Globus pallidus (tissue), 1 donor: ENCODE measurements at regions not wholly inside any gene's neighbourhood (a gene's known extent, or its start where the extent isn't known, plus 50 kb on each side); places are given as distances from the start of the nearest gene placed in this dataset.
"Not testable (repeated sequence)": the region's sequence is repeated elsewhere in the genome, so short reads cannot be mapped to it uniquely, and the experiment has no call there.

ENCODE experiments used
- DNase-seq: peaks from one replicate; pipeline ENCODE4 v3.0.0-alpha.2; 2015; ENCODE audit warnings: low spot score

DNA sequence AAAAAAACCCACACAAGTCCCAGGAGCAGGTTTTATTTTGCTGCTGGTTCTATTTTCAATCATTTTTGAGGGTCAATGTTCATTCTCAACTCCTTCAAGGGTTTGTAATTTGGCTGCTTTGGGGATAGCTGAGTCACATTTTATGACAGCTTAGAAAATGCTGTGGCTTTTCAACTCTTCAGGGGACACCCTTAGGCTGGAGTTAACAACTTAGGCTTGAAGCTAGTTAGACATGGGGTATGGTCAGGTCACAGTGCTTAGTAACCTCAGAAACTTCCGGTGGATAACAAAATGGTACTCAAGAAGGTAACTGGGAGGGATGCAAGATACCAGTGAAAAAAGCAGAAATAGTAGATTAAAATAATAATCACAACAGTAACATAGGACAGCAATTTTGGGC is 308.8 kb downstream of the HHIPL2 start:
- no peak for DNase-seq

DNA sequence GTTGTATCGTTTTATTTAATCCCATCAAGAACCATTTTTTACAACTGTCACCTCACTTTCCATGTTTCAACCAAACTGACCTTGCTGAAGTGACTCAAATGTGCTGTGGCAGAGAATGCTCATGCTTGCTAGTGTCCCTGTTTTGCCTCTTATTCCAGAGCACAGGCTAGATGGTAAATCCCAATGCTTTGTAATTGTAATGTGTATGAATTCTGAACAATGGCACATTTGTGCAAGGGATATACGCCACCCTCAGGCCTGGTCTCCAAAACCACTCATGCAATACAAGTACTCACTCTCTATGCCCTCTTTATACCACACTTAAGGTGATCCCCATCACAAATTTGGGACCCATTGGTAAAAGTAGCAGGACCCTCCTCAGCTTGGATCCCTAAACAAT is 313.6 kb downstream of the HHIPL2 start:
- peak; percentile 12 for DNase-seq

DNA sequence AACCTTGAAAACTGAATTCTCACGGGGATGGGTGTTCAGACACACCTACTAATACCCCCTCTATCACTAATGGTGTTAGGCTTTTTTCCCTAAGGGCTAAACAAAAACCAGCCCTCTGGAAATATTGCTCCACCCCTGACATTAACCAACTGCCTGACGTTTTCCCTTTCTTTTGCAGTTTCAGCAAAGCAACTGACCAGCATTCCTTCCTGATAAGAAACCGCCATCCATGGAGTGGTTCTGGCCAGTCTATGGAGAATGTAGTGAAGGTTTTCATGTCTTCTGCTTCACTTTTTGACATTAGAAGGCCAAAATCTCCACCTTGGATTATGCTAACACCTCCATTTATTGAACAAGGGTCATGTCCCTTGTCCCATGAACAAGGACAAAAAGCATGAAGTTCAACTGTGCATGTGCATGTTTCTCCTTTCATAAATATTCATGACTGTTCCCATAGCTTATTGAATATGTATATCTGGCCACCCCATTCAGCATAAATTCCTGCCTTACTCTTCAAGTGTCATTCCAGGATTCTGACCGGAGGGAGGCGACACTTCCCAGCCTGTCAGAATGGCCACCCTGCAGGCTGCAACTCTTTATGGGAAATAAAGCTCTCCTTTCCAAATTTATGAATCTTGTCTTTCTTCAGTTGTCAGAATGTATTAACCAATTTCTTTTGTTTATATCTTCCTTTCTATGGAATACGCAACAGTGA is 314.3 kb downstream of the HHIPL2 start:
- DNase-seq: no peak

GRCh38 chr1:222232842-222233241 is 315.1 kb downstream of the HHIPL2 start:
- DNase-seq: no peak

DNA sequence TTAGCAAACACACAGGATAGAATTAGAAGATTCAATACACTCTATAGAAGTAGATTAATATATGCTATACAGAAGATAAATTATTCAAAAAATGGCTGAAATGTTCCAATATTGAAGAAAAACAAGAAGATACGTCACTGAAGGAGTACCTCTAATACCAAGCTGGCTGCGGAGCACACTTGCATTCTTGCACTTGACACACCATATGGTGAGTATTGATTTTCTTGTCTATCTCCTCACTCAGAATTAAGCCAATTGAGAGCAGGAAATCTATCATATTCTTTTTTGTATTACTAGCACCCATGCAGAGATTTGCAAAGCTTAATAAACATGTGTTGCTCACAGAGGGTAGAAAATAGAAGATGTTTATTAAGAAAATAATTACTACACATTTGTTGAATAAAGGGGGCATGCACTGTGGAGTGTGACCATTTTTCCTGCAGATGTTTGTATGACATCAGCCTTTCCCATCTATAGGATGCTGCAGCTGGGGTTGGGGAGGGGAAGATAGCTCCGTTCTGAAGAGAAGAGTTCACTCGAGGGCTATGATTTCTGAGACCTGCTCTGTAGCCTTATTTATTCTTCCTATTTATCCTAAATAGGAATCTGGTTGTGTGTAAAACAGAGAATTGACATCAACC is 318.1 kb downstream of the HHIPL2 start:
- DNase-seq: no peak

GRCh38 chr1:222225316-222225691 is 322.6 kb downstream of the HHIPL2 start:
- DNase-seq: no peak

GRCh38 chr1:222224636-222225315 is 323.1 kb downstream of the HHIPL2 start:
- no peak for DNase-seq

GRCh38 chr1:222224156-222224555 is 323.7 kb downstream of the HHIPL2 start:
- no peak for DNase-seq

GRCh38 chr1:222223010-222223409 is 324.9 kb downstream of the HHIPL2 start:
- DNase-seq: no peak

- DNase-seq: no peak
Observed at GRCh38 chr1:222216255-222216754, 331.6 kb downstream of the HHIPL2 start.

GRCh38 chr1:222210776-222211175 is 337.1 kb downstream of the HHIPL2 start:
- no peak for DNase-seq

DNA sequence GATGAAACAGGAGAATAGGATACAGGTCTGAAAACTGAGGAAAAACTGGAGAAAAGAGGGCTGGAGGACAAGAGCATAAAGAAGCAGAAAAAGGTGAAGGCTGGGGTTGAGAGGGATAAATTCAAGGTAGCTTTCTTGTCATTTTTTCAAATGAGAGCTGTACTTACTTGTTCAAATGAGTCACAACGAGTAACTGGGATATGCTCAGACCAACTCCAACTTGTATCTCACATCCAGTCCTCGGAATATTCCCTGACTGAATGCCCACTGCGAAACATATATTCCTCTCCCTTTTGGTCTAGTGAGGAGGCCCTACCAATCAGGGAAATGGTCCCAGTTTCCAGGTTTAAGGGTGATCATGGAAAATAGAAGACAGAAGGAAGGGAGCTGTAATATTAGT is 343.4 kb downstream of the HHIPL2 start:
- DNase-seq: no peak

- no peak for DNase-seq
Observed at GRCh38 chr1:222202831-222203230, 345.1 kb downstream of the HHIPL2 start.

DNA sequence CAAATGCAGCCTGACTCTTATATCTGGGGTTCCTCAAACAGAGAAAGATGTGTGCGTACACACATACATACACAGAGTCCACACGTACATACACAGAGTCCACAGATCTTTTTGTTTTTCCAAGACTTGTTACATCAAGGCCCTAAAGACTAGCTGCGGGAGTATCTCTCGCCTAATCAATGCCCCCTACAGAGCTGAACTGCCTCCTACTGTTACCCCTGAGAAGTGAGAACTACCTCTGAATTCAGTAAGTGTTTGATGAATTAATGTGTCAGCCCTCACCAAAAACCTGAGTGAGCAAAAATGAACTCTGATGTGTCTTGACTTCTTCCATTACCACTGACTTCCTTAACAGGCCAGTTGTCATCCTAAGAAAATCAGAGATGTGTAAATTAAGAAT is 351.2 kb downstream of the HHIPL2 start:
- no peak for DNase-seq

GRCh38 chr1:222196288-222196687 is 351.6 kb downstream of the HHIPL2 start:
- DNase-seq: no peak

DNA sequence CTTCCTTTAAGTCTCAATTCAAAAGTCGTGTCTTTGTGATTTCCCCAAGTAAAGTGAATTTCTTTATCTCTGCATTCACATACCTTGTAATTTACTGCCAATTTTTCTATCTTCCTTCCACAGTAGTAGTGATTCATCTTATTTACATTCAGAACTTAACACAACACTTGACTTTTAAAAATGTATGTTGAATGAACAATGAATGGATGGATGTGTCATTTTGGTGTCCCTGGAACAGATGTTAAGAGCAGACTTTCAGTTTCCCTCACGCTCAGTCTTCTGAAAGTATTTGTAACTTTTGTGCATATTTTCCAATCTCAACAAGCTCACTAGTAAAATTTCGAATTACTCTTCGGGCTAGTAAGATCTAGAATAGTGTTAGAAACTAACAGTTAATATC is 352.0 kb downstream of the HHIPL2 start:
- DNase-seq: no peak

GRCh38 chr1:222189218-222189617 is 358.7 kb downstream of the HHIPL2 start:
- no peak for DNase-seq

DNA sequence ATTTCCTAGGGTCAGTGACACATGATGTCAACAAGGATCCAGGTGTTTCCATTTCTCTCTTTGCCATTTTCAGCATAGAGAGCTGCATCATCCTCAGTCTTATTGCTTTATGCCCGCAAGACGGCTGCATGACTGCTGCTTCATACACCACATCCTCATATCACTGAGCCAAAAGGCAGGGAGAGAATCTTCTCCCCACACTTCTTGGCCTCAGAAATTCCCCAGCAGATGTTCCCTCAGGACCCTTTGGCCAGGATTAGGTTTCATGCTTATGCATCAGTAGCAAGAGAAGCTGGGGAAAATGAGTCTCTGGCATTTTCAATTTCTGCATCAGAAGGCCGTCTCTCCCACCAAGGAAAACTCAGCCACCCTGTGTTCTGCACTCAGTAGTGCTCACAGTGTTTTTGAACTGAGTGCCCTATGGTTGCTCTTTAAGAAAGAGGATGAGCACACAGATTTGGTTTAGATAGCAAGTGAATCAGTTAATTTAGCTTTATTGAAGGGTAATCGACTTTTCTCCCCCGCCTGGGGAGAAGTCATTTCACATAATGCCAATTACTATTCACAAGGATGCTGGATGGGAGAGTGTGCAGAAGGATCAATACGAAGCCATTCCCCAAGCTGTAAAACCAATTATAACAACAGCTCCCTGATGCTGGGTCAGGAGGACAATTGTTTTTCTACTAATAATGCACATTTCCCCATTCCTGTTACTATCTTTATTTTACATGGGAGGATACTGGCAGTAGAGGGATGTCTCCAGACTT is 360.2 kb downstream of the HHIPL2 start:
- DNase-seq: no peak

- no peak for DNase-seq
Observed at GRCh38 chr1:222182641-222183040, 365.3 kb downstream of the HHIPL2 start.

DNA sequence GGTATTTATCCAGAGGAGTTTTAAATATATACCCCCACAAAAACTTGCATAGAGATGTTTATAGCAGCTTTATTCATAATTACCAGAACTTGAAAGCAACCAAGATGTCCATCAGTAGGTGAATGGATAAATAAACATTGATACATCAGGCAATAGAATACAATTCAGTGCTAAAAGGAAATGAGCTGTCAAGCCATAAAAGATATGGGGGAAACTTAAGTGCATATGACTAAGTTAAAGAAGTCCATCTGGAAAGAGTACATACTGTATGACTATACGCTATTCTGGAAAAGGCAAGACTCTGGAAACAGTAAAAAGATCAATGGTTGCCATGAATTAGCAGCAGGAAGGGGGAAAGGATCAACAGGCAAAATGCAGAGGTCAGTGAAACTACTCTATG is 366.7 kb downstream of the HHIPL2 start:
- DNase-seq: no peak

GRCh38 chr1:222177496-222177895 is 370.4 kb downstream of the HHIPL2 start:
- DNase-seq: not testable (repeated sequence)

GRCh38 chr1:222171005-222171404 is 376.9 kb downstream of the HHIPL2 start:
- peak; percentile 7 for DNase-seq
